ENCODE measurements at regions not wholly inside any gene's neighbourhood (a gene's known extent, or its start where the extent isn't known, plus 50 kb on each side); places are given as distances from the start of the nearest gene placed in this dataset.
A peak's percentile ranks its signal among the peaks of the same experiment; 100 is the strongest.

GRCh38 chr15:89402518-89402805, 67.8 kb upstream of the POLG start:
- BruUV-seq (replicated peaks), result no TSS peak
- Histone ChIP-seq H3K9me2 (replicated peaks; ENCODE audit: low read length) (no peaks in the 10 kb centered on the region), H3K9me3 (ENCODE audit: low read length) (no peaks in the 10 kb centered on the region), H3K79me2 (ENCODE audit: low read length) (no peaks in the 10 kb centered on the region), H3K27me3 (ENCODE audit: low read length) (peaks cover 7% of the 10 kb centered on the region), H3K4me1 (ENCODE audit: insufficient read depth, low read length) (peaks cover 6% of the 10 kb centered on the region), H4K20me1 (ENCODE audit: low read length) (no peaks in the 10 kb centered on the region), H3K4me3 (ENCODE audit: low read length) (no peak overlapping the region), H2AFZ (ENCODE audit: low read length) (no peak overlapping the region), H3K36me3 (ENCODE audit: low read depth, low read length) (no peaks in the 10 kb centered on the region), H3K9ac (ENCODE audit: low read length) (no peak overlapping the region), H3K4me2 (ENCODE audit: low read length) (no peak overlapping the region), H3F3A (ENCODE audit: low read length, unreplicated experiment) (no peaks in the 10 kb centered on the region), H3K27ac (ENCODE audit: low read length) (no peak overlapping the region)
- TF ChIP-seq EZH2 (IDR thresholded peaks at IDR 0.05; ENCODE audit: low read length, unreplicated experiment) (no peak), CTCF (conservative IDR thresholded peaks at IDR 0.05; ENCODE audit: low read depth, low read length) (no peak), EZH2phosphoT487 (IDR thresholded peaks at IDR 0.05; ENCODE audit: borderline replicate concordance, low read length) (no peak)
- ATAC-seq (no peak), DNase-seq (no peak)
- ChIA-PET CTCF (no interaction called here), POLR2A (ENCODE audit: unreplicated experiment) (no interaction called here)
- intact Hi-C loops (cut with micrococcal nuclease), result no loop called here

- H3K27ac ChIP-seq (ENCODE audit: low read length), result no peak overlapping the region
- peak overlapping the region; percentile 3; the same call in 1 of the 2 replicates for H3K9ac ChIP-seq (ENCODE audit: low read length)
- peak; percentile 52 for DNase-seq
- peak overlapping the region; percentile 76; the same call in 1 of the 2 replicates for H2AFZ ChIP-seq (ENCODE audit: low read length)
- intact Hi-C loops (cut with micrococcal nuclease), result no loop called here
- peak; percentile 46; the same call in 1 of the 2 replicates for ATAC-seq
- no peaks in the 10 kb centered on the region for H3K36me3 ChIP-seq (ENCODE audit: low read depth, low read length)
- POLR2A ChIA-PET (ENCODE audit: unreplicated experiment), result no interaction called here
- no peaks in the 10 kb centered on the region for H3K9me3 ChIP-seq (ENCODE audit: low read length)
- peaks cover 1% of the 10 kb centered on the region; the same call in 1 of the 2 replicates for H3K27me3 ChIP-seq (ENCODE audit: low read length)
- no TSS peak for BruUV-seq (replicated peaks)
- TF ChIP-seq EZH2 (IDR thresholded peaks at IDR 0.05; ENCODE audit: low read length, unreplicated experiment), result no peak
- no peak for TF ChIP-seq CTCF (conservative IDR thresholded peaks at IDR 0.05; ENCODE audit: low read depth, low read length)
- TF ChIP-seq EZH2phosphoT487 (IDR thresholded peaks at IDR 0.05; ENCODE audit: borderline replicate concordance, low read length), result no peak
- H3K4me3 ChIP-seq (ENCODE audit: low read length), result peak overlapping the region; percentile 56
- H3F3A ChIP-seq (ENCODE audit: low read length, unreplicated experiment), result no peaks in the 10 kb centered on the region
- peaks cover 6% of the 10 kb centered on the region for H3K4me1 ChIP-seq (ENCODE audit: insufficient read depth, low read length)
- no peaks in the 10 kb centered on the region for H3K79me2 ChIP-seq (ENCODE audit: low read length)
- no peaks in the 10 kb centered on the region for H4K20me1 ChIP-seq (ENCODE audit: low read length)
- peak overlapping the region; percentile 78 for H3K4me2 ChIP-seq (ENCODE audit: low read length)
- CTCF ChIA-PET, result no interaction called here
- H3K9me2 ChIP-seq (replicated peaks; ENCODE audit: low read length), result no peaks in the 10 kb centered on the region
Observed at GRCh38 chr15:89401631-89402517, 67.2 kb upstream of the POLG start.

All from PC-3 (cell line).